Loucy (cell line): ENCODE measurements at regions not wholly inside any gene's neighbourhood (a gene's known extent, or its start where the extent isn't known, plus 50 kb on each side); places are given as distances from the start of the nearest gene placed in this dataset.

Source experiments
- H2AFZ ChIP-seq: fragments of 200-600 bp; sonication (generic); 2 replicates; pipeline ENCODE4 v1.6.0; 2016; ENCODE audit warnings: antibody characterized with exemption, mild to moderate bottlenecking, low read length, moderate library complexity
- H3F3A ChIP-seq: fragments of 200-600 bp; 2 replicates; pipeline ENCODE4 v1.6.0; 2016; ENCODE audit warnings: antibody characterized with exemption, low read depth, mild to moderate bottlenecking
- H3K27me3 ChIP-seq: fragments of 200-600 bp; sonication (generic); 2 replicates; pipeline ENCODE4 v1.6.1; 2014; ENCODE audit warnings: low read length, mild to moderate bottlenecking; ENCODE audit not compliant: insufficient read depth, poor library complexity, severe bottlenecking
- H3K36me3 ChIP-seq: fragments of 200-600 bp; sonication (generic); 2 replicates; pipeline ENCODE4 v1.6.1; 2016; ENCODE audit warnings: low read length; ENCODE audit not compliant: insufficient read depth
- H3K4me1 ChIP-seq: fragments of 200-600 bp; sonication (generic); 2 replicates; pipeline ENCODE4 v1.5.1; 2014; ENCODE audit warnings: low read length, mild to moderate bottlenecking; ENCODE audit not compliant: insufficient read depth, poor library complexity, severe bottlenecking
- H3K4me2 ChIP-seq: fragments of 200-600 bp; sonication (generic); 2 replicates; pipeline ENCODE4 v1.6.0; 2014; ENCODE audit warnings: antibody characterized with exemption, low read length, low read depth, mild to moderate bottlenecking; ENCODE audit not compliant: poor library complexity, severe bottlenecking
- H3K4me3 ChIP-seq: fragments of 200-600 bp; sonication (generic); 2 replicates; pipeline ENCODE4 v1.5.1; 2014; ENCODE audit warnings: low read length, mild to moderate bottlenecking, mixed read lengths; ENCODE audit not compliant: poor library complexity, severe bottlenecking
- H3K79me2 ChIP-seq: fragments of 200-600 bp; sonication (generic); 2 replicates; pipeline ENCODE4 v1.6.1; 2014; ENCODE audit warnings: low read length; ENCODE audit not compliant: insufficient read depth
- H3K9ac ChIP-seq: fragments of 200-600 bp; sonication (generic); 2 replicates; pipeline ENCODE4 v1.6.0; 2014; ENCODE audit warnings: mild to moderate bottlenecking, low read depth, low read length, moderate library complexity; ENCODE audit not compliant: poor library complexity, severe bottlenecking
- H3K9me2 ChIP-seq: fragments of 200-600 bp; sonication (generic); replicated peaks from 2 replicates; pipeline ENCODE4 v1.6.1; 2016; ENCODE audit warnings: low read depth, low read length, mixed read lengths
- H3K9me3 ChIP-seq: fragments of 200-600 bp; sonication (generic); 2 replicates; pipeline ENCODE4 v1.6.1; 2014; ENCODE audit warnings: mild to moderate bottlenecking, antibody characterized with exemption, low read length, low read depth; ENCODE audit not compliant: insufficient read depth
- H4K20me1 ChIP-seq: fragments of 200-600 bp; sonication (generic); 2 replicates; pipeline ENCODE4 v1.6.0; 2014; ENCODE audit warnings: antibody characterized with exemption, low read length, mild to moderate bottlenecking; ENCODE audit not compliant: insufficient read depth, poor library complexity, severe bottlenecking
- CTCF ChIP-seq: fragments of 200-600 bp; sonication (generic); conservative IDR thresholded peaks from 2 replicates; pipeline ENCODE4 v1.5.1; 2014; ENCODE audit warnings: mild to moderate bottlenecking, antibody characterized with exemption, low read length
- EZH2phosphoT487 ChIP-seq: fragments of 200-600 bp; IDR thresholded peaks from 2 replicates; pipeline ENCODE4 v1.6.1; 2018; ENCODE audit warnings: antibody characterized with exemption, mild to moderate bottlenecking, moderate library complexity, borderline replicate concordance

- no peaks in the 10 kb centered on the region for H3K27me3 ChIP-seq
- no peaks in the 10 kb centered on the region for H3K36me3 ChIP-seq
- no peak overlapping the region for H2AFZ ChIP-seq
- no peak overlapping the region for H3K4me3 ChIP-seq
- no peaks in the 10 kb centered on the region for H3K79me2 ChIP-seq
- no peaks in the 10 kb centered on the region for H3K9me3 ChIP-seq
- TF ChIP-seq CTCF (no peak), EZH2phosphoT487 (no peak)
- H3F3A ChIP-seq, result no peaks in the 10 kb centered on the region
- H3K4me1 ChIP-seq, result peaks cover 3% of the 10 kb centered on the region
- H3K9me2 ChIP-seq, result no peaks in the 10 kb centered on the region
- no peaks in the 10 kb centered on the region for H4K20me1 ChIP-seq
- H3K9ac ChIP-seq, result no peak overlapping the region
- H3K4me2 ChIP-seq, result no peak overlapping the region
Observed at GRCh38 chrX:16018291-16018690, 105.1 kb upstream of the GRPR start.

GRCh38 chrX:16014171-16014570, 109.2 kb upstream of the GRPR start:
- no peaks in the 10 kb centered on the region for H3K9me3 ChIP-seq
- no peak overlapping the region for H3K4me3 ChIP-seq
- no peaks in the 10 kb centered on the region for H3F3A ChIP-seq
- H3K9me2 ChIP-seq, result no peaks in the 10 kb centered on the region
- no peak for TF ChIP-seq EZH2phosphoT487
- no peak for TF ChIP-seq CTCF
- no peaks in the 10 kb centered on the region for H4K20me1 ChIP-seq
- H3K27me3 ChIP-seq, result no peaks in the 10 kb centered on the region
- no peaks in the 10 kb centered on the region for H3K79me2 ChIP-seq
- peaks cover 3% of the 10 kb centered on the region for H3K4me1 ChIP-seq
- H3K4me2 ChIP-seq, result no peak overlapping the region
- no peak overlapping the region for H2AFZ ChIP-seq
- H3K36me3 ChIP-seq, result no peaks in the 10 kb centered on the region
- H3K9ac ChIP-seq, result no peak overlapping the region

GRCh38 chrX:16012250-16012649, 111.1 kb upstream of the GRPR start:
- H4K20me1 ChIP-seq, result no peaks in the 10 kb centered on the region
- no peak overlapping the region for H3K4me3 ChIP-seq
- H3K27me3 ChIP-seq, result no peaks in the 10 kb centered on the region
- no peak overlapping the region for H3K9ac ChIP-seq
- no peaks in the 10 kb centered on the region for H3K79me2 ChIP-seq
- no peaks in the 10 kb centered on the region for H3K9me2 ChIP-seq
- no peak for TF ChIP-seq CTCF
- no peak for TF ChIP-seq EZH2phosphoT487
- H3F3A ChIP-seq, result no peaks in the 10 kb centered on the region
- no peak overlapping the region for H3K4me2 ChIP-seq
- H3K9me3 ChIP-seq, result no peaks in the 10 kb centered on the region
- H3K4me1 ChIP-seq, result peaks cover 3% of the 10 kb centered on the region
- H3K36me3 ChIP-seq, result no peaks in the 10 kb centered on the region
- no peak overlapping the region for H2AFZ ChIP-seq
